Adrenal gland (tissue), 5 donors: ENCODE measurements at regions not wholly inside any gene's neighbourhood (a gene's known extent, or its start where the extent isn't known, plus 50 kb on each side); places are given as distances from the start of the nearest gene placed in this dataset.

ENCODE experiments used
- POLR2A ChIP-seq, 2 donors: fragments of 450-650 bp; IDR thresholded peaks; one replicate each; pipeline ENCODE4 v1.6.1; 2017; ENCODE audit warnings: antibody characterized with exemption in 2 of 2, mild to moderate bottlenecking in 2 of 2, moderate library complexity in 1 of 2
- TF ChIP-seq, protein P1 (sequence below), 6 experiments: fragments of 450-650 bp in 4 of 6; fragments of 200-600 bp in 2 of 6; sonication (generic) in 1 of 6; IDR thresholded peaks; 1 replicate in 5 of 6; 2 replicates in 1 of 6; pipeline versions ENCODE4 v1.5.1 to v1.8.0; 2016 to 2021; ENCODE audit warnings: antibody characterized with exemption in 6 of 6, mild to moderate bottlenecking in 2 of 6, moderate library complexity in 1 of 6
- donor health status: DM: no; HTN: no; CAD: no.

DNA sequence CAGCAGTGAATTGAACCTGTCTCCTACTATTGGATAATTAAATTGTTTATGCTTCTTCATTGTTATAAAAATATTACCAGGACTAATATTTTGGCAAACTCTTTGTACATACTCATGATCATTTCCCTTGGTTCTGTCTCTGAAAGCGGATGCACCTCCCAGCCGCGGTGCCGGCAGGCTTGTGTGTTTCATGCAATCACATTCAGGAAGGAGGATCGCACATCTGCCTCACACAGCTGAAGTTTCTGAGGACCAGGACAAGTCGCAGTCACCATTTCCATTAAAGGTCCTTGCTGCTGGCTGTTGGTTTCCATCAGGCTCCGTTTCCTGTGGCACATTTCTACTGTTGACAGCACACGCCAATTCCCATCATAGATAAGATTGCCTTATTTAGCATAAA, 117.8 kb upstream of the SHH start:
- no peak for TF ChIP-seq POLR2A (IDR thresholded peaks at IDR 0.05)
- TF ChIP-seq, protein P1, sequence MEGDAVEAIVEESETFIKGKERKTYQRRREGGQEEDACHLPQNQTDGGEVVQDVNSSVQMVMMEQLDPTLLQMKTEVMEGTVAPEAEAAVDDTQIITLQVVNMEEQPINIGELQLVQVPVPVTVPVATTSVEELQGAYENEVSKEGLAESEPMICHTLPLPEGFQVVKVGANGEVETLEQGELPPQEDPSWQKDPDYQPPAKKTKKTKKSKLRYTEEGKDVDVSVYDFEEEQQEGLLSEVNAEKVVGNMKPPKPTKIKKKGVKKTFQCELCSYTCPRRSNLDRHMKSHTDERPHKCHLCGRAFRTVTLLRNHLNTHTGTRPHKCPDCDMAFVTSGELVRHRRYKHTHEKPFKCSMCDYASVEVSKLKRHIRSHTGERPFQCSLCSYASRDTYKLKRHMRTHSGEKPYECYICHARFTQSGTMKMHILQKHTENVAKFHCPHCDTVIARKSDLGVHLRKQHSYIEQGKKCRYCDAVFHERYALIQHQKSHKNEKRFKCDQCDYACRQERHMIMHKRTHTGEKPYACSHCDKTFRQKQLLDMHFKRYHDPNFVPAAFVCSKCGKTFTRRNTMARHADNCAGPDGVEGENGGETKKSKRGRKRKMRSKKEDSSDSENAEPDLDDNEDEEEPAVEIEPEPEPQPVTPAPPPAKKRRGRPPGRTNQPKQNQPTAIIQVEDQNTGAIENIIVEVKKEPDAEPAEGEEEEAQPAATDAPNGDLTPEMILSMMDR (IDR thresholded peaks at IDR 0.05): no peak
